GM19467 (cell line): ENCODE measurements at regions not wholly inside any gene's neighbourhood (a gene's known extent, or its start where the extent isn't known, plus 50 kb on each side); places are given as distances from the start of the nearest gene placed in this dataset.
A peak's percentile ranks its signal among the peaks of the same experiment; 100 is the strongest.

ENCODE experiments used
- ATAC-seq: cut with Tn5 transposase; IDR thresholded peaks from one replicate; pipeline ENCODE4 v1.9.1; 2021; ENCODE audit warnings: mild to moderate bottlenecking, moderate library complexity; ENCODE audit not compliant: unreplicated experiment

DNA sequence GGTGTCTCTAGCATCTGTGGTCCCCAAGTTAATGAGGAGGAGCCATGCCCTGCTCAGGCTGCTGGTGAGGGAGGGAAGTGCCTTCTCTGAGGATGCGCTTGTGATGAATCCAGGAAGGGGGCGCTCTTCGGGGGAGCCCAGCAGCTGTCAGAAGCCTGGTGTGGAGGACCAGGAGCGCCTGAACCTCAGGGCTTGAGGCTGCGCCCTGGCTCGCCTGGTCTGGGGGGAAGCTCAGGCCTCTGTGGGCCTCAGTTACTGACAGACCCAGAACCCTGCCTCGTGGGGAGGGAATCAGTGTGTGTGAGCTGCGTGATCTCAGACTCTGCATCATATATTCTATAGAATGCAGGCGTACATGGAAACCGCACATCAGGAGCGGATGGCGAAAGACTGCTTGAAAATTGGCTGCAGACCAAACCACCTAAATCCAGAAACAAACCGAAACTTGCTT lies 126.1 kb downstream of the SEC14L1 start:
- ATAC-seq, result no peak

DNA sequence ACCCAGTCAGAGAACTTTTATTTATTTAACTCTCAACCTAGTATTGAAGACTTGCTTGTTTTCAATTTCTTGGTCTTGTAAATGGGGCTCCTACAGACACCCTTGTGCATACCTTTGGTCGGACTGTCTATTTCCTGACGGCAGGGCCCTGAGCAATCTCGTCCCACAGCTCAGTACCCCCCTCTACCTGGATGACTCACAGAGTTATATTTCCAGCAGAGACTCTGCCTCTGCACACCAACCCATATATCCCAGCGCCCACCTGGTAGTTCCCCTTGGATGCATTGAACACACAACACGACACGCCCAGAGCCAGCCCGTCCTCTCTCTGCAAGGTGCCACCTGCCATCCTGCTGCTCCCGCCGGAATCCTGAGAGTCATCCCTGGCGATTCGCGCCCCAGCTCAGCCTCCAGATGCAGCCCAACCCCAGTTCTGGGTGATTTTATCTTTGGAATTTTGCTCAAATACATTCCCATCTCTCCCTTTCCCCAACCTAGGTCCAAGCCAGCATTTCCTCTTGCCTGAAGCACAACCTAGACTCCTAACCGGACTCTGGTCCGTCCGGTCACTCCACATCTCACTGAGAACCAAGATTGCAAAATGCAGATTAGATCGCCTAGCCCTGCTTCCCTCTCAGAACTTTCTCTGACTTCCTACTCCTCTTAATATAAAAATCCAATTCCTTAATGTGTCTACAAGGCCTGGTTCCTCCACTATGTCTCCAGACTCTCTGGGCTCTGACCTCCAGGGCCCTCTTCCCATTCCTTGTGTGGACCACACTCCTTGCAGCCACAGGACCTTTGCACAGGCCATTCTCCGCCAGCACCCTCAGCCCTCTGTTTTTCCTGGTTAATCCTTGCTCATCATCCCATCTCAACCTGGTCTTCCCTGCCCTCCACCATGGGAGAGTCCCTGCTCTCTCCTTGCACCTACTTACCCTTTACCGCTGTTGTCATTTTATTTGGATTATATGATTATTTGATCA lies 129.2 kb downstream of the SEC14L1 start:
- no peak for ATAC-seq

DNA sequence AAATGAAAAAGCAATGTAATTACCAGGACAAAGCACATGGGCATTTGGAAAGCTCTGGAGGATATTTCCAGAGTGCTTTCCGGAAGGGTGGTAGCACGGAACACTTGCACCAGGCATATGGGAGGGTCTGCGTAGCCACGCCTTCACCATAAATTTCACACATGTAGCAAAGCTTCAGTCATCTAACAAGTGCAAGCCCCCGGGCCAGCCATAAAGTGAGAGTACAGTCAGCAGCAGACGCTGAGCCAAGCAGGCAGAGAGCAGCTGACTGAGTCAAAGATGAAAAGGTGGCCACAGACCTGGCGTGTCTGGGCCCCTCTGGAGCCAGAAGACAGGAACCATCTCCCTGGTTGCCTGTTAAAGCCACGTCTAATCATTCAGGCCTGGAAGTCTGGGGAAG lies 130.6 kb downstream of the SEC14L1 start:
- ATAC-seq, result no peak

DNA sequence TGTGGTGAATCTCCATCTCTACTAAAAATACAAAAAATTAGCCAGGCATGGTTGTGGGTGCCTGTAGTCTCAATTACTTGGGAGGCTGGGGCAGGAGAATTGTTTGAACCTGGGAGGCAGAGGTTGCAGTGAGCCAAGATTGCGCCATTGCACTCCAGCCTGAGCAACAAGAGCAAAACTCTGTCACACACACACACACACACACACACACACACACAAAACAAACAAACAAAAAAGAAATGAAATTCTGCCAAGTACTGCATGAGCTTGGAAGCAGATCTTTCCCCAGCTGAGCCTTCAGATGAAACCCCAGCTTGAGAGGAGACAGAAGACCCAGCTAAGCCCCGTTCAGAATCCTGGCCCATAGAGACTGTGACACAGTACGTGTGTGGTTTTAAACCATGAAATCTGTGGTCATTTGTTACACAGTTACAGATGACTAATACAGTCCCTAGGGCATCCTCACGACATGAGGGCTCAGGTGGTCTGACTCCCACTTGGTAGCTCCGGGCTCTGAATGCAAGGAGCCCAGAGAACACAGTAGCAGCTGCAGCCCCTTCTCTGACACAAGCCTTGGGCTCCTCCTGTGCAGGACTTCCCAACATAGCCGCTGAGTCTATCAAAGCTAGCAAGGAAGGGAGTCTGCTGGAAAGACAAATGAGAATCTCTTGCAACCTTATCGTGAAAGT lies 132.8 kb downstream of the SEC14L1 start:
- no peak for ATAC-seq

DNA sequence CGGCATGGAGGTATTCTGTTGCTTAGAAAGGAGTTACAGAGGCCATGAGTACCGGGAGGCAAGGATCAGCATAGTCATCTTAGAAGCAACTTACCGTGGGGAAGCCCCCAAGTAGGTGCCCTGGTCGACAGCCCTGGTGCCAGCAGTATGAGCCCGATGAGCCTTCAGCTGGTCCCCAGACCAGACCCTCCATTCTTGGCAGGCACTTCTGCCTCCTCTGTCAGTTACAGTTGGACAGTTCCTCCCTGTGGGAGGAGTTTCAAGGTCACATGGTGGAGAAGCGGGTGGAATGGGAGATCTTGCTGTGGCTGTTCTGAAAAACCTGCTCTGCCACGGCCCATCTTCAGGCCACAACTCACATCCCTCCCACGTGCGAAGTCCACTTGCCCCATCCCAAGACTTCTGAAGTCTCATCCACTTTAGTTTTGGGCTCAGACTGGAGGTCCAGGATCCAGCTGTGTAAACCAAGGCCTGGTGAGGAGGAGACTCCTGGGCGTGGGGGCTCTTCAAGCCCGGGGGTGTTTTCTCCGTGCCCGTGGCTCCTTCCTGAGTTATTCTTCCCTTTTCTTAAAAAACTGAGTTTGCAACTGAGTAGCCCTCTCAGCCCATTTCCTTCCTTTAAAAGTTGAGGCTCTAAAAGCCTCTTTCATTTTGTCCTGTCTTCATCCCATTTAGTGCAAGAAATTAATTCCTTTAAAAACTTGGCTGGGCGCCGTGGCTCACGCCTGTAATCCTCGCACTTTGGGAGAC lies 133.5 kb downstream of the SEC14L1 start:
- ATAC-seq, result no peak

DNA sequence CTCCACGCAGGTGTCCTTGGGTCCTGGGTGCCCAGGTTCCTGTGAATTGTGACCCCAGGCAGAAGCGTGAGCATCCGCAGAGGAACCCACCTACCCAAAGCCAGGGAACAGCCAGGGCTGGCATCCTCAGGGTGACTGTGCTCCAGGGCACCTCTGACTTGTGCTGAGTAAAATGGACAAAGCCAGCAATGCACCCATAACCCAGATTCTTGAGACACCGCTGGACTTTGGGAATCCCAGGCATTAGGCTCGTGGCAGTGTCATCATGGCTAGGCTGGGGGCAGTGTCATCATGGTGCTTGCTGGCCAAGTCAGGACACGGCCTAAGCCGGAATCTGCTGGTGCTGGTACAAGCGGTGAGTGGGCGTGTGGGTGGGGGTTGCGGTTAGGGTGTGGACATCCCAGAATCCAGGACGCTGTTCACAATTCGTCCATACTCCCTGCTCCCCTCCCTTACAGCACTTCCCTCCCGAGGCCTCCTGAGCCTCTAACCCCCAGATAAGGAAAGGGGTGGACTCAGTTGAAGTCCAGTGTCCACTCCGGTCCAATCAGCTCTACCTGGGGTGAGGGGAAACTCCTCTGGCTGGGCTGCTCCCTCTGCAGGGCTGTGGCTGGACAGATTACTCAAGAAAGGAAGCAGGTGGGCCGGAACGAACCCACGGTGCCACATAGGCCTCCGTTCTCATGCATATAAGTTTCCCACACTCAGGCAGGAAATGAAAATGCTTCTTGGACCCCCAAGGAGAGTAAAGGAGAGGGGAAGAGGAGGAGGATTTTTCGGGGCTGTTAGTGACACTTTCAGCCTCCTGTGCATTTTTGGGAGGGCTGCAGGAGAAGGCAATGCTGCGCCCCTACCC lies 138.9 kb downstream of the SEC14L1 start:
- ATAC-seq, result no peak

DNA sequence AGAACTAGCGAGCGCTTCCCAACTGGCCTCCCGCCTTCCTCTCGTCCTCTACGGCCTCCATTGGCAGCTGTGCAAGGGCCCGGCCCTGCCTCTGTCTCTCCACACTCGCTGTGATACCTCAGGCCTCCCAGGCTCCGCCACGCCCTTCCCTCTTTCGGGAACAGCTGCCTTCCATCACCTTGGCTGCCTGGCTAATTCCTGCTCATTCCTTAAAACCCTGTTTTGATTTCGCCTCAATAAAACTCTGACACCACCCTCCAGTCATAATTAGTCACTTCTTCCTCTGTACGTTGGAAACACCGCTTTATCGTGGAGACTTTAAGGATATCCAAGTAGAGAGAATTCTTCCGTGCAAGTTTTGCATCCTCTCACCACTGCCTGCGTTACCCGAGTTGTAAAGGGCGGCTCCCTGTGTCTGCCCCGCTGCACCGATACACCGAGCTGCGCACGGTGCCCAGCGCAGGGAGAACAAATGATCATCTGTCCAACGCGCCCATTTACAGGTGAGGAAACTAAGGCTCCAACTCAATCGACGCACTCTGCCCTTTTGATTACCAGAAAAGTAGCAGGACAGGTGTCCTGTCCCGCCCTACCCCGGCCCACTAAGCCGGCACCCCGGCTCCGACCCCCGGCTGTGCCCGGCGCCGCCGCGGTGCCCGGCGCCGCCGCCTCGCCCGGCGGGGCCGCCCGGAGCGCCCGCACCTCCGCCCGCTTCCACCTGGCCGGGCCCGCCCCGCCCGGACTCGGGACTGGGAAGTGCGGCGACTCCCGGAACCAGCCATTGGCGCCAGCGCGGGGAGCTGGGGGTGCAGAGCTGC lies 139.7 kb downstream of the SEC14L1 start:
- peak; percentile 3 for ATAC-seq

DNA sequence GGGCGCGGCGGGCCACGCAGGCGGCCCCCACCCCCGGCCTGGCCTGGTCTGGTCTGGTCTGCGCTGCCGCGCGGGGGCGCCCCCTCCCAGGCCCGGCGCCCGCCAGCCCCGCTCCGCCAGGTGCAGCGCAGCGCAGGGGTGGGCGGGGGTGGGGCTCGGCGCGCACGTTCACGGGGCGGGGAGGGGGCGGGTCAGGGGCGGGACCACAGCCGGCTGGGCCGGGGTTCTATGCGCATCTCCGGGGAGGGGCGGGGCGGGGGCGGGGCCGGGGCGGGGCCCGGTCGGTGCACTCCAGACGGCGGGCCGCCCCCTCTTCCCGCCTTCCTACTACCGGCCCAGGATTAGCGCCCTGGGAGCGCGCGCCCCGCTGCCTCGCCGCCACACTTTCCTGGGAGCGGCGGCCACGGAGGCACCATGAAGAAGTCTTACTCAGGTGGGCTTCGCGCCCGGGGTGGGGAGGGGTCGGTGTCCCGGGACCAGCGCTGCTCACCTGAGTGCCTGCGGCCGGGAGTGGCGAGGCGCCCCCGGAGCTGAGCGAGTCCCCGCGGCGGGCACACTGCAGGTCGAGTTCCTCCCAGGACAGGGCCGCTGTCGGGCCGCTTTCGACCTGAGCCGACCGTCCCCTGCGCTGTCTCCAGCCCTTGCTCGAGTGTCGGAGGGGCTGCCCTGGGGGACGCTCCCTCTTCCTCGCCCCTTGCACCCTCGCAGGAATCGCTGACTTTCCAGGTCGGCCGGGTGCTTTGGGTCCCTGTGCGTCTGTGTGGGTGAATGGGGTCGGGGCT lies 140.5 kb downstream of the SEC14L1 start:
- peak; percentile 55 for ATAC-seq

DNA sequence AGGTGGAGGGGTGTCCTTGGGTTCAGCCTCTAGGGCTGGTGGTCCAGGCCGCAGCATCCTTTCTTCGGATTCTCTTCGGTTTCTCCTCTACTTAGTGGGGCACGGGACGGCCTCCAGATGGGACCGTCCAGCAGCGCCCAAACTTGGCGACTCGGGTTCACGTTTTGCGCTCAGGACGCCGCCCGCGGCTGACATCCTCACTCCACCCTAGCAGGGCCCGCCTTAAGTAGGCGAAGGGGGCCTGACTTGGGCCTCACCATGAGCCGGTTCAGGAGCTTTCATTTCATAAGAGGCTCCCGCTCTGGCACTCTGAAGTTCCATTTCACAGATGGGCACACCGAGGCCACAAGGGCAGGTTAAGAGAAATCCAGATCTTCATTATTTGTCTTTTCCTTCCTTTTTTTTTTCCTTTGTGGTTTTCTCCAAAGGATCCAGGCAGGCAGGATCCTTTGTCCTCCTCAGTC lies 141.2 kb downstream of the SEC14L1 start:
- ATAC-seq, result no peak

DNA sequence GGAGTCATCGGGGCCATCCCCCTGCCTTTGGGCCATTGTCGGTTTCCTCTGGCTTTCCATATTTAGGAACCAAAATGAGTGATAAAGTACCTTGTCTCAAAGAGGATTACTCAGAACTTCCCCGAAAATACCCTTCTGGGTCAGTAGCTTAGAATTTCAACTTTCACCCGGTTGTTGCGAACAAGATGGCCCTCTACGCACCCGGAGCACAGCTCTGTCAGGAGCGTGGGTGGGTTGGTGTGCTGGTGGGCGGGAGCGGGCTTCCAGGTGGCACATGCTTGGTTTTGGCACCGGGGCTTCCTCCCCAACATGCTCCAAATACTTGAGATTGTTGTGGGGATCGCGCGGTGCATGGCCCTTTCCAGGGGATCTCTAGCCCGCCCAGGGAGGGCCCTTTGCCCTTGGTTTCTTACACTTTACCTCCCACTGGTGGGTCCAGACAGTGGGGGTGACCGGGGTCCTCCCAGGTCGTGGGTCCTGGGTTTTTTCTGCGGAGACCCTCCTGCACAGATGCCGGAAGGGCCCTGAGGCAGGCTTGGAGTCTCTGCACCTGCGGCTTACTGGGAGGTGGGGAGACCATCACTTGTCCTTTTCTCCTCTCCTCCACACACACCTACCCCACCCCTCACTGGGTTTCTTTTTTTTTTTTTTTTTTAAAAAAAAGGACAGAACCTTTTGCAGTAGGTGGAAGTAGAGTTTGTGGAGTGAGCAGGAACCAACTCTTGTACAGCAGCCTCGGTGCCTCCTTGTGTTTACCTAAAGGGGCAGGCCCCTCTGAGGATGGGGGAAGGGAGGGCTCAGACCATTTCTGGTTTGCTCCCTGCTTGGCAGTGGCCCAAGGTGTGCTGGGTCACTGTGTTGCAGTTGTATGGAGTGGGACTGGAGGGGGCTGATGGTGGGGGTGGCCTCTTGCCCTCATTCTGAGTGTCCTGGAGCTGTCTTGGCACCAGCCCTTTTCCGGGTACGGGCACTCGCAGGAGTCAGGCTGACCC lies 142.1 kb downstream of the SEC14L1 start:
- no peak for ATAC-seq

DNA sequence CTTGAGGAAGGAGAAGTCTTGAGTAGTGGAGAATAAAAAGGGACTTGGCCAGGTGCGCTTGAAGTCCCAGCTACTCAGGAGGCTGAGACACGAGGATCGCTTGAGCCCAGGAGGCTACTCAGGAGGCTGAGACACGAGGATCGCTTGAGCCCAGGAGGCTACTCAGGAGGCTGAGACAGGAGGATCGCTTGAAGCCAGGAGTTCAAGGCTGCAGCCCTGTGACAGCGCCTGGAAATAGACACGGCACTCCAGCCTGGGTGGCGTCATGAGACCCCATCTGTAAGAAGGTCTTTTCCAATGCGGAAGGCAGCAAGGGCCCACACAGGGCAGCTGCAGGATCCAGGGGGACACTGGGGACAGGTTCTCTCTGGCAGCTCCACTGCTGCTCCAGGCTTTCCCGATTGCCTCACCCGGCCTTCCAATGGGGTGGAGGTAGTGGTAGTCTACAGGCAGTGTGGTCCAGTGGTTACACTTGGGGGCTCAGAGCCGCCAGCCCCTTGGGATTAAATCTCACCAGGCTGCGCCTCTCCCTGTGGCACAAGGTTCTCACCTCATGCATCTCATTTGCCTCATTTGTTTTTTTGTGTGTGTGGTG lies 143.4 kb downstream of the SEC14L1 start:
- ATAC-seq, result no peak

DNA sequence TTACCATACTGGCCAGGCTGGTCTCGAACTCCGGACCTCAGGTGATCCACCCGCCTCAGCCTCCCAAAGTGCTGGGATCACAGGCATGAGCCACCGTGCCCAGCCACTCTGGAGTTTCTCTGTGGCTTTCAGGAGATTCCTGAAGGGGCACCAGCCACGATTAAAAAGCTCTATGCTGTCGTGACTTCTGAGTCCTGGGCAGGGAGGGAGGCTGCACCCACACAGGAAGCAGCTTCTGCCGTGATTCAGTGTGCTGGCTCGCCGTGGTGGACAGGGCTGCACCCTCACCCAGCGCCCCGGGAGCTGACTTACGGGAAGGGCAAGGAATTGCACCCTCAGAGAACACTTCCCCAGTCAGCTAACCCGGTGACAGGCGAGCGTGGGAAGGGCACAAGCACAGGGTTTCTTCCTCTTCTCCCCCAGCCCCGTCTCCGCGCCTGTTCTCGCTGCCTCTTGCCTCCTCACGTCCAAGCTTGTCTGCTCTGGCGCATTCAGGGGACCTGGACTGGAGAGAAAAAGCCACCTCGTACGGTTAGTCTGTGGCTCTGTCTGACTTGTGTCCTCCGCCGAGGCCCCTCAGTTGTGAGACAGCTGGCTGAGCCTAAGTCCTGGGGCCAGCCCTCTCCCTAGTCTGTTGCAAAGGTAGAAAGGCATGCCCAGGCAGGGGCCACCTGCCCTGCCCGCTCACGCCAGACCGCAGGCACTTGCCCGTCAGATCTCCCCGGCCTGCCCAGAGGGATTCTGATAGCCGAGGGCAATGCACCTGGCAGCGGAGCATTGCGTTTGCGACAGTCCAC lies 145.0 kb downstream of the SEC14L1 start:
- ATAC-seq, result no peak

DNA sequence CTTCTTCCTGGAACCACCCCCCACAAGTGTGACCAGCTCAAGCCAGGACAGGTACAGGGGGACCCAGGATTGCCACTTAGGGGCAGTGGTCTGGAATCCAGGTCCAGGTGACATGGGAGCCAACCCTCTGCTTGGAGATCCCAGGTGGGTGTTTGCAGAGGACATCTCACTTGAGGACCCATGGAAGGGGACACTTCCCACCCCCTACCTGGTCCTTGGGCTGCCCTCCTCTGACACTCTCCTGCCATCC lies 145.5 kb downstream of the SEC14L1 start:
- ATAC-seq, result no peak

DNA sequence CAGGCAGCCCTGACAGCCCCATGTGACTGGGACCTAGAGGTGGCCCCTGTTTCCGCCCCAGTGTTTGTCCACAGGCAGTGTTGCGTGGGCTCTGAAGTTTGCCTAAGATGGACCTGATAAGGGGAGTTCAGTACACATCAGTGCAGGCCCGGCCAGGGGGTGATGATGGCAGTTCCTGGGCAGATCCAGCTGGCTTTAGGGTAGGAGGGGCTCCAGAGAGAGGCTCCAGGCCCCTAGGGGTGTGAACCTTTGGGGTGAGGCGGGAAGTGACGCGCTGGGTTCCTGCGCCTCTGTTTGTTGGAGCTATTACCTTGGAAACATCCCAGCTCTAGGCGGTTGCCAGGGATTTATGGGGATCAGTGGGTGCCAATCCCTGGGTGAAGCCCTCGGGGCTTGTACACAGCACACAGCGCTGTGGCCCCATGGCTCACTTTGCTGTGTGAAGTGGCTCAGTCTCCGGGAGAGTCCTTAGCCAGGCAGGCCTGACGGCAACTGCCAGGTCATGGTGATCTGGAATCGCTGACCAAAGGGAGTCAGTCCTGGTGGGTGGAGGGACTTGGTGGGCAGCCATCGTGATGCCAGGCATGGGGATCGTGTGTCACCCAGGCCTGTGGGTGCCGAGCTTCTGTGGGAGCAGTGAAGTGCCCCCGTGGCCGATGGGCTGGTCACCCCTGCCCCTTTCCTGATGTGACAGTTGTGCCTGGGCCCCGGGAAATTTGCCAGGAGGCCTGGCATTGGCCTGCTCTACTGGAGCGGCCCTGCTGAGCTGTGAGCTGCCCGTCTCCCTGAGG lies 146.1 kb downstream of the SEC14L1 start:
- no peak for ATAC-seq

DNA sequence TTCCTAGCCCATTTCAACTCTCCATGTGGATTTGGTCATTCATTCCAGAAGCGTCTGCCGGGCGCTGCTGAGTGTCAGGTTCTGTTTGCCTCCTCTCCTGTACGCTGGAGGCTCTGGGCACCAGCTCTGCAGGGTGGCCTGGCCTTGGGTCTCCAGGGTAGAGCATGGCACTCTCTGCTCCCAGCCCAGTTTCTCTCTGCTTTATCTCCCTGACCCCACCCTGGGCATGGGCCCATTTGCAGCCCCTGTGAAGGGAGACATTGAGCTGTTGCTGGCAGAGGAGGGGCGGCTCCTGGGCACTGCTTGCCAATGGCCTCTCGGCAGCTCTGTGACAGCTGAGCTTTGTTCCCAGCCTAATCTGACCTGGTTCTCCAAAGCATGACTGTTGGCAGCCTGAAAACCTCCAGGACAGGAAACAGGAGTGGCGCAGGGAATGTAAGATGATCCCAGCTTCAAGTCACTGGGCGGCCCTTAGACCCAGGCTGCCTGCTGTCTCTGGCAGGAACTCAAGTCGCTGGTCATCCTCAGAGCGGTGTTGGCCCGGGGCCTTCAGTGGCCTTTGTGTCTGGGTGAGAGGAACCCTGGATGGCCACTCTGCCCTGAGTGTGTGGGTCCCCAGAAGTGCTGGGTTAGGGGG lies 146.8 kb downstream of the SEC14L1 start:
- ATAC-seq, result no peak
